ENCODE measurements at regions not wholly inside any gene's neighbourhood (a gene's known extent, or its start where the extent isn't known, plus 50 kb on each side); places are given as distances from the start of the nearest gene placed in this dataset.

- no peak for DNase-seq
These were observed 115.9 kb downstream of the OMA1 start for GRCh38 chr1:58430421-58431275.

GRCh38 chr1:58426918-58427317 lies 119.6 kb downstream of the OMA1 start:
- no peak for DNase-seq

- no peak for DNase-seq
These were observed 124.1 kb downstream of the OMA1 start for GRCh38 chr1:58422436-58422835.

- DNase-seq: no peak
These were observed 128.0 kb downstream of the OMA1 start for GRCh38 chr1:58418283-58419228.

- DNase-seq: no peak
These were observed 134.4 kb downstream of the OMA1 start for GRCh38 chr1:58412071-58412580.

GRCh38 chr1:58409890-58410289 lies 136.6 kb downstream of the OMA1 start:
- DNase-seq: no peak

- no peak for DNase-seq
These were observed 137.2 kb downstream of the OMA1 start for GRCh38 chr1:58409336-58409735.

- no peak for DNase-seq
These were observed 140.0 kb downstream of the OMA1 start for GRCh38 chr1:58406301-58407071.

GRCh38 chr1:58405660-58406059 lies 140.9 kb downstream of the OMA1 start:
- no peak for DNase-seq

GRCh38 chr1:58403894-58404293 lies 142.6 kb downstream of the OMA1 start:
- no peak for DNase-seq

- DNase-seq: no peak
These were observed 144.1 kb downstream of the OMA1 start for GRCh38 chr1:58402444-58402843.

GRCh38 chr1:58401991-58402390 lies 144.5 kb downstream of the OMA1 start:
- no peak for DNase-seq

- DNase-seq: no peak
These were observed 147.3 kb downstream of the OMA1 start for GRCh38 chr1:58399176-58399575.

GRCh38 chr1:58398714-58399113 lies 147.8 kb downstream of the OMA1 start:
- no peak for DNase-seq

GRCh38 chr1:58397187-58397820 lies 149.2 kb downstream of the OMA1 start:
- DNase-seq: no peak

GRCh38 chr1:58396150-58396549 lies 150.4 kb downstream of the OMA1 start:
- DNase-seq: no peak

GRCh38 chr1:58395355-58395754 lies 151.2 kb downstream of the OMA1 start:
- no peak for DNase-seq

GRCh38 chr1:58392083-58392482 lies 154.4 kb downstream of the OMA1 start:
- DNase-seq: peak; percentile 5

- DNase-seq: no peak
These were observed 155.0 kb downstream of the OMA1 start for GRCh38 chr1:58391514-58391913.

- no peak for DNase-seq
These were observed 155.5 kb downstream of the OMA1 start for GRCh38 chr1:58391056-58391455.

- DNase-seq: no peak
These were observed 156.4 kb downstream of the OMA1 start for GRCh38 chr1:58390091-58390490.

GRCh38 chr1:58380345-58380744 lies 166.2 kb downstream of the OMA1 start:
- DNase-seq: no peak

Measured in stimulated activated CD4-positive, alpha-beta T cell treated with anti-CD3 and anti-CD28 coated beads, Interleukin-15, amount 100 ng/mL, for 24 hours (primary cell).